Smooth muscle cell (in vitro differentiated cells): ENCODE measurements at regions not wholly inside any gene's neighbourhood (a gene's known extent, or its start where the extent isn't known, plus 50 kb on each side); places are given as distances from the start of the nearest gene placed in this dataset.

Experiments
- DNase-seq: peaks from one replicate; lab custom pipeline; 2025; ENCODE audit not compliant: unreplicated experiment; lab: John Stamatoyannopoulos, UW
- H2AFZ ChIP-seq: fragments of 200-600 bp; sonication (generic); 2 replicates; pipeline ENCODE4 v1.6.0; 2016; ENCODE audit warnings: antibody characterized with exemption, low read depth, mild to moderate bottlenecking
- H3F3A ChIP-seq: fragments of 200-600 bp; sonication (generic); 2 replicates; pipeline ENCODE4 v1.6.0; 2017; ENCODE audit warnings: antibody characterized with exemption, low read depth
- H3K27ac ChIP-seq: fragments of 200-600 bp; sonication (generic); 2 replicates; pipeline ENCODE4 v1.5.1; 2016; ENCODE audit warnings: low read depth, mild to moderate bottlenecking
- H3K27me3 ChIP-seq: fragments of 200-600 bp; sonication (generic); 2 replicates; pipeline ENCODE4 v1.6.1; 2016; ENCODE audit warnings: low read depth, mild to moderate bottlenecking
- H3K36me3 ChIP-seq: fragments of 200-600 bp; sonication (generic); 2 replicates; pipeline ENCODE4 v1.5.1; 2016; ENCODE audit warnings: low read depth
- H3K4me1 ChIP-seq: fragments of 200-600 bp; sonication (generic); 2 replicates; pipeline ENCODE4 v1.5.1; 2016; ENCODE audit warnings: low read depth
- H3K4me2 ChIP-seq: fragments of 200-600 bp; sonication (generic); 2 replicates; pipeline ENCODE4 v1.6.0; 2016; ENCODE audit warnings: mild to moderate bottlenecking
- H3K4me3 ChIP-seq: fragments of 200-600 bp; sonication (generic); 2 replicates; pipeline ENCODE4 v1.5.1; 2016; ENCODE audit warnings: mild to moderate bottlenecking
- H3K79me2 ChIP-seq: fragments of 200-600 bp; sonication (generic); 2 replicates; pipeline ENCODE4 v1.6.0; 2016; ENCODE audit warnings: low read depth, mild to moderate bottlenecking
- H3K9ac ChIP-seq: fragments of 200-600 bp; sonication (generic); 2 replicates; pipeline ENCODE4 v1.6.0; 2016; ENCODE audit warnings: low read depth
- H3K9me3 ChIP-seq: fragments of 200-600 bp; sonication (generic); replicated peaks from 2 replicates; pipeline ENCODE4 v1.5.1; 2016; ENCODE audit warnings: low read depth
- H4K20me1 ChIP-seq: fragments of 200-600 bp; sonication (generic); 2 replicates; pipeline ENCODE4 v1.6.0; 2016; ENCODE audit warnings: low read depth
- CTCF ChIP-seq: fragments of 200-600 bp; sonication (generic); IDR thresholded peaks from 2 replicates; pipeline ENCODE4 v1.5.1; 2017; ENCODE audit warnings: borderline replicate concordance, mild to moderate bottlenecking, antibody characterized with exemption; ENCODE audit not compliant: insufficient read depth, poor library complexity, severe bottlenecking
- WGBS: methylation state at CpG from one replicate; pipeline ENCODE4 v1.1.7; 2016; ENCODE audit warnings: low lambda C conversion rate; 5-methylcytosine and 5-hydroxymethylcytosine counted together

DNA sequence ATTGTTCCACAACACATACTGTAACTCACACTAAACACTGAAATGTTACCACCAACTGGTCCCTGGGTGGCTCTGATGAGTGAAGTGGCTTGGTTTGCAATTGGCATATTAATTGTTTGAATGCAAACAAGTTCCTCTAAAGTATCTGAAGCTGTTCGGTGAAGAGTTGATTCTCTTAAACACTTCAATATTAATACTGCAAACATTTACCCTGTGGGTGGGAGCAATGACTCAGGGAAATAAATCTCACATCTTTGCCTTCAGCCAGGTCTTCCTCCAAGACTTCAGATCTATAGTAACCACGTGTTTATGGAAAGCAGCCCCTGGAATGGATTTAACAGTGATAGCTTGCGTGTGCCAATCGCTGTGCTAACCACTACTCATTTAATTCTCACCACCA, 176.0 kb downstream of the MAFB start:
- no peak overlapping the region for H3K4me3 ChIP-seq
- 57% methylated on average over 4 of the region's 4 CpGs for WGBS
- H3K4me2 ChIP-seq: no peak overlapping the region
- H3K27ac ChIP-seq: no peak overlapping the region
- TF ChIP-seq CTCF: no peak
- H4K20me1 ChIP-seq: no peaks in the 10 kb centered on the region
- no peak overlapping the region for H3K9ac ChIP-seq
- H3K4me1 ChIP-seq: no peaks in the 10 kb centered on the region
- H3F3A ChIP-seq: no peaks in the 10 kb centered on the region
- no peak overlapping the region for H2AFZ ChIP-seq
- no peaks in the 10 kb centered on the region for H3K27me3 ChIP-seq
- DNase-seq: no peak
- no peaks in the 10 kb centered on the region for H3K79me2 ChIP-seq
- H3K9me3 ChIP-seq: no peaks in the 10 kb centered on the region
- no peaks in the 10 kb centered on the region for H3K36me3 ChIP-seq

- Histone ChIP-seq H3K4me1 (no peaks in the 10 kb centered on the region), H3K27ac (no peak overlapping the region), H3K4me2 (no peak overlapping the region)
Measured at GRCh38 chr20:40512591-40512990, 176.4 kb downstream of the MAFB start.

GRCh38 chr20:40511478-40511877, 177.6 kb downstream of the MAFB start:
- no peak for DNase-seq
- no peak overlapping the region for H3K9ac ChIP-seq
- H3K36me3 ChIP-seq: no peaks in the 10 kb centered on the region
- H3K9me3 ChIP-seq: no peaks in the 10 kb centered on the region
- no peaks in the 10 kb centered on the region for H3K27me3 ChIP-seq
- TF ChIP-seq CTCF: no peak
- no peak overlapping the region for H3K4me3 ChIP-seq
- no peaks in the 10 kb centered on the region for H3K79me2 ChIP-seq
- WGBS: 86% methylated on average over 3 of the region's 3 CpGs
- H3K4me2 ChIP-seq: no peak overlapping the region
- H3K27ac ChIP-seq: no peak overlapping the region
- H2AFZ ChIP-seq: no peak overlapping the region
- H4K20me1 ChIP-seq: no peaks in the 10 kb centered on the region
- H3K4me1 ChIP-seq: peaks cover 3% of the 10 kb centered on the region
- no peaks in the 10 kb centered on the region for H3F3A ChIP-seq

More at GRCh38 chr20:40512591-40512990, 176.4 kb downstream of the MAFB start:
- Histone ChIP-seq H3K79me2 (no peaks in the 10 kb centered on the region), H2AFZ (no peak overlapping the region), H4K20me1 (no peaks in the 10 kb centered on the region), H3F3A (no peaks in the 10 kb centered on the region), H3K27me3 (no peaks in the 10 kb centered on the region), H3K9me3 (no peaks in the 10 kb centered on the region), H3K9ac (no peak overlapping the region), H3K36me3 (no peaks in the 10 kb centered on the region), H3K4me3 (no peak overlapping the region)
- TF ChIP-seq CTCF: no peak
- WGBS: 87% methylated on average over 4 of the region's 4 CpGs
- DNase-seq: no peak

DNA sequence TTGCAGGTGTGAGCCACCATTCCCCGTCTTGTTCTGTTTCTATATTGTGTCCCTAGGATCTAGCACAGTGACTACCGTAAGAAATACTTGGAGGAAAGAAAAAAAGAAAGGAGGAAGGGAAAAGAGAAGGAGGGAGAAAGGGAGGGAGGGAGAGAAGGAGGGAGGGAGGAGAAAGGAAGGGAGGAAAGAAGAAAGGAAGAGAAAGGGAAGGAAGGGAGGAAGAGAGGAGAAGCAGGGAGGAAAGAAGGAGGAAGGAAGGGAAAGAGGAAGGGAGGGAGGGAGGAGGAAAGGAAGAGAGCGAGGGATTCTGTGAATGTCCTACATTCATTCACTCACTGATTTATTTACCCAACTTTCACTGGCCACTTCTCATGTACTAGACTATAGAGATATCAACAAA, 178.4 kb downstream of the MAFB start:
- Histone ChIP-seq H3K36me3 (no peaks in the 10 kb centered on the region), H3K4me2 (no peak overlapping the region), H2AFZ (no peak overlapping the region), H3K27ac (no peak overlapping the region), H4K20me1 (no peaks in the 10 kb centered on the region), H3K4me3 (no peak overlapping the region), H3F3A (no peaks in the 10 kb centered on the region), H3K9ac (no peak overlapping the region), H3K79me2 (no peaks in the 10 kb centered on the region), H3K27me3 (no peaks in the 10 kb centered on the region), H3K4me1 (peaks cover 3% of the 10 kb centered on the region), H3K9me3 (no peaks in the 10 kb centered on the region)
- no peak for TF ChIP-seq CTCF
- DNase-seq: no peak
- 89% methylated on average over 3 of the region's 3 CpGs for WGBS
